OCI-LY3 (cell line): ENCODE measurements at regions not wholly inside any gene's neighbourhood (a gene's known extent, or its start where the extent isn't known, plus 50 kb on each side); places are given as distances from the start of the nearest gene placed in this dataset.

ENCODE experiments used
- CTCF ChIP-seq: fragments of 200-600, 300-600 bp; sonication (generic); IDR thresholded peaks from 2 replicates; pipeline ENCODE4 v1.5.1; 2014; ENCODE audit warnings: antibody characterized with exemption, low read length, low read depth
- EZH2phosphoT487 ChIP-seq: fragments of 200-600 bp; shearing (Covaris generic); IDR thresholded peaks from 2 replicates; pipeline ENCODE4 v1.6.1; 2018; ENCODE audit warnings: antibody characterized with exemption, mixed run types, low read depth

- TF ChIP-seq CTCF (no peak), EZH2phosphoT487 (no peak)
Measured at GRCh38 chr4:32776435-32777203, 2056.4 kb downstream of the PCDH7 start.
